SKM-1 treated with dmso at 0.1 percent for 144 hours (cell line): ENCODE measurements at regions not wholly inside any gene's neighbourhood (a gene's known extent, or its start where the extent isn't known, plus 50 kb on each side); places are given as distances from the start of the nearest gene placed in this dataset.

Experiments
- DNase-seq: peaks from one replicate; lab custom pipeline; 2025; ENCODE audit not compliant: unreplicated experiment; lab: John Stamatoyannopoulos, UW

DNA sequence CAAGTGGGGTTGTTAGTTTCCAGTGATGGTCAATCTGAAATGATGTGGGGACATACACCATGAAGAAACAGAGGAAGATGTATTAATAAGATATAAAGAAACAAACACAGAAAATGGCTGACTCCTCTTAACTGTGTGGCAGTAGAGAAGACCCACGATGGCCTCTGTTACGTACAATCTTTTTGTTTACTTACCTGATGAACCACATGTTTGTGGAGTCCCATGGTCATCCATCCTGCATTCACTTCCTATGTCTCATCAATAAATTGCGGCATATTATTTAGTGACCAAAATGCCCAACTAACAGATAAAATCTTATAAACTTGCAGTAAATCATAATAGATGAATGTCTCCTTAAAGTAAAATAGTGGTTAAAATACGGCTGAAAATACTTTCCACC, 740.1 kb upstream of the LINC00305 start:
- no peak for DNase-seq

DNA sequence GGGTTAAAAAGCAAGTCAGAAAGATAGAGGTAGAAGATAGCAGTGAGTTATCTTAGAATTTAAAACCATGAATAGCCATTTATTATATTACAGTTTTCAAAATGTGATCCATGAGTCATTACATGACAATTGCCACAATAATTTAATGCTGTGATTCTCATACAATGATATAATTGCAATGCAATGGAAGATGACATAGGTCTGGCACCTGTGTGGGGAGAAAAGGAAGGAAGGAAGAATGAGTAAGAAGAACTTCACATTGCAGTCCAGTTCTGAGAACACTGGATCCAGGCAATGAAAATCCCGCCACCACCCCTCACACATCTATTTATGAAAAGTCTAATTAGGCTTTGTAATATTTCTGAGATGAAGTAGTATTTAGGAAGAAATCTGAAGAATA, 738.1 kb upstream of the LINC00305 start:
- no peak for DNase-seq

DNA sequence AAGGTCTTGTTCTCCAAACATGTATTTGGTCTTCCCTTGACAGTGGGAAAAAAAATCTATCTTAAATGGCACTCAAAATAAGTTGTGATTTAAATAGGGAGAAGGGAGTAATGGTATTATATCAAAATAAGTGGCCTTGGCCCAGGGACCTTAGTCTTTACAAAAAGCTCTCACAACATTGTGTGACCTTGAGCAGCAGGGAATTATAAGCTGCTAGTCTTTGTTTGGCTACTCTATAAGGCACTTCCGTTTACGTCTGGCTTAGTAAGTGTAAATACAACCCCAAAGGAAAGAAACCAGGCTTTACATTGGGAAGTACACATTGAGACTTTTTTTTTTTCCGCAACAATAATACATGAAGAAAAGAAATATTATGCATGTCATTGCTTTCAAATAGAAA, 734.0 kb upstream of the LINC00305 start:
- DNase-seq = no peak

DNA sequence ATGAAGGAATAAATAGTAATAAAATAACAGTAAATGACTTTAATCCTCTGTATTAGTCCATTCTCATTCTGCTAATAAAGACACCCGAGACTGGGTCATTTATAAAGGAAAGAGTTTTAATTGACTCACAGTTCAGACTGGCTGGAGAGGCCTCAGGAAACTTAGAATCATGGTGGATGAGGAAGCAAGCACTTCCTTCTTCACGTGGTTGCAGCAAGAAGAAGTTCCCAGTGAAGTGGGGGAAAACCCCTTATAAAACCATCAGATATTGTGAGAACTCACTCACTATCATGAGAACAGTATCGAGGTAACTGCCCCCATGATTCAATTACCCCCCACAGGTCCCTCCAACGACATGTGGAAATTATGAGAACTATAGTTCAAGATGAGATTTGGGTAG, 727.9 kb upstream of the LINC00305 start:
- no peak for DNase-seq

DNA sequence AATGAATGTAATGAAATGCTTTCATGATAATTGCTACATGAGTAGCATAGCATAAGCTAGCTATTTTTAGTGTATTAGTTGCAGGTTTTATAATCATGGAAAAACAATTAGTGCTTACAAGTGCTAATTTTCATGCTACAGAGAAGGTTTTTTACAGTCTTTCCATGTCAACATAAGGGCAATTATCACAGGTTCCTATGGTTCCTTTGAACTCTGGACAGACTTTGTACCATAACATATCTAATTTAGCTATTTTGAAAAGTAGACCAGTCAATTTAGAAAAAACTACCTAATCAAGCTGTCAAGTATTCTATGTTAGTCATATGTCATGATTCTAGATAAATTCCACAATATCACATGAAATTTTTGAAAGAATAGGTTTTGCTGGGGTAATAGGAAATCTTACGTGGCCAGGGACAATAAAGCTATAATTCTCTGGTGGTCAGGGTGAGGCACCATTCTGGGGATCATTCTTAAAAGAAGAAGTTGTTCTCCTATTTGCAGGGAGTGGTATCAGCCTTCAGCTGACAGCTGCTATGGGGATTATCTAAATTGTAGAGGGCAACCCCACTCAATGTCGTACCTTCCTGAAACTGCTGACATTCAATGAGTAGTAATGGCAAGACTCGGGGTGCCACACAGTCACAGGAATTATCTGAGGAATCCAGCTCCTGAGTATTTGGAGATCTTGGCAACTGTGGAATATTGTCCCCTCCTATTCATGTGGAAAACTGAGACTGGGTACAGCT, 724.0 kb upstream of the LINC00305 start:
- no peak for DNase-seq

DNA sequence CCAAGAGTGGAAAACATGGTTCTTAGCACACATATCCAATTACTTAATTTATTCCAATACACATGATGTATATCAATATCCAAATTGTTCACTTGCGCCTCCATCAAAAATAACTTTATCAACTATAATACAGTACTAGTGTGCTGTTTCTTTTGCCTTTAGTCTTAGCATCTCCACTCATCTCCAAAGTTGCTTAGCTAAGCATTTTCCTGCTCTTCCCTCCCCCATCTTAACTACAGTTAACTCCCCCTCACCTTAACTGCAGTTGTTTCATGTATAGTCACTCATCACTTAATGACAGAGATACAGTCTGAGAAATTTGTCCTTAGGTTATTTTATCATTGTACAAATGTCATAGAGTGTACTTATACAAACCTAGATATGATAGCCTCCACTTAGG, 705.2 kb upstream of the LINC00305 start:
- no peak for DNase-seq

DNA sequence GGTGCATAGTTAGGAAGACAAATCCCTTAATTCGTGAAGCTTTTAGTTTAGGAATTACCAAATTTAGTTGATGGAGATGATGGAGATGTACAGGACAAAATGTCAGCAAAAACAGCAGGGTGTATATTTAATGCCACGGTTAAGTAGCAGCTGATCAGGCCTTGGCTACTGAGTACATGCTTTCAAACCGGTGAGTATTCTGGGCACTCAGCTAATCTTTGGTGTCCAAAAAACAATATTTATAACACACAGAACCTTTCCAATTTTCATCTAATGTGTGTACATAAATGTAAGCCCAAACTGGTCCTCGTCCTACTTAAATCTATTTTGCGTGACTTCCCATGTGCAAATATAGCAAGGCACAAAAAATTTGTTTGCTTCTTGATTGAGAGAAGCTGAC, 703.4 kb upstream of the LINC00305 start:
- DNase-seq = no peak

DNA sequence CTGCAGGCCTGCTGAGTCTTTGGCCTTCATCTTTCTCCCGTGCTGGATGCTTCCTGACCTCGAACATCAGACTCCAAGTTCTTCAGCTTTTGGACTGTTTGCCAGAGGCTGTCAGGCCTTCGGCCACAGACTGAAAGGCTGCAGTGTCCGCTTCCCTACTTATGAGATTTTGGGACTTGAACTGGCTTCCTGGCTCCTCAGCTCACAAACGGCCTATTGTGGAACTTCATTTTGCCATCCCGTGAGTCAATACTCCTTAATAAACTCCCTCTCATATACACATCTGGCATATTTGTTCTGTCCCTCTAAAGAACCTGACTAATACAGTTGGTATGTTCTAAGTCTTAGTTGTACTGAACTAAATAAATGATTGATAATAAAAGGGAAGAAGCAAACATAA, 702.8 kb upstream of the LINC00305 start:
- no peak for DNase-seq

DNA sequence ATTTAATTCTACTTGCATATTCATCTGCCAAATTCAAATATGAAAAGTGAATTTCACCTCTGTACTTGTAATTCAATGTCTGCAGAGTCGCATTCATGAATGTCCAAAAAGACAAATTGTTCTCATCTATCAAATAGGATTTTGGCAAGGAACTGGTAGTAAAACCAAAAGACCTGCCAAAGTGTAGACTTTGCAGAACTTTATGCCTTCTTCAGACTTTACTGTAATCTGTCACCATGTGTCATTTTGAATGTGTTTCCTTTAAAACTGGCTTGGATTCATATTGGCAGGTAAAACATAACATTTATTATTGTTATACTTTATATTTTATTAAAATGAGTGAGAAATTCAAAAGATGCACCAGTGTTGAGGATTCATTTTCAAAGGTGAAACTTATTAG, 701.9 kb upstream of the LINC00305 start:
- DNase-seq = no peak

DNA sequence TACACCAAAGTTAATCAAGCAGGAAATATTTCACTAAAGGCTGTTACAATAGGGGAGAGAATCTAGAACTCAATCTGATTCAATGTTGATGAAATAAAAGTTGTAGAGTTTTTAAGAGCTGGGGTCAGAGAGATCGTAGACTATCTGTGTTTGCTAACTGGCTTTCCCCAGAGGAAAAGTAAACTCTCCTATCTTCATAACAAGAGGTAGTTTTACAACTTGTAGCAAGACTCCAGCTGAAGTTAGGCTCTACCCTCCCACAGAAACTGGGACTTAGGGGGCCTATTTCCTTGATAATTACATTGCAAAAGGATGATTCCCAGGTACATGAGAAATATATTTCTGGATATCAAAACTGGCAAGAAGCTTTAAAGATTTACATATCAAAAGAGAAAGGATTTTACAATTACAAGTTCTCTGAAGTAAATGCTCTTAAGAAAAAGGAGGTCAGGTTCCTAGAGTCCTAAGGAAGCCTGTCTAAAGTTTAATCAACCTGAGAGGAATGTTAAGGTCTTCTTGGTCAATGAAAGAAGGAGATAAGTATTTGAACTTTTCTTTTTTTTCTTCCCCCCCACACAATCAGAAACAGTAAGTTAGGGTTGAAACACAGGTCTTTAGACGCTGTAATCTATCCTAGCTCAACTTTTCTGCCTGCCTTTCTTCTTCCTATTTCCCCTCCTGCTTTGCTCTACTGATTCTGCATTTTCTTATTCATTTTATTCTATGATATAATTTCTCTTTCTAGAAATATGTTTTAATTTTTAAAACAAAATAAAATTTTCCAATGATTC, 692.2 kb upstream of the LINC00305 start:
- DNase-seq = no peak

DNA sequence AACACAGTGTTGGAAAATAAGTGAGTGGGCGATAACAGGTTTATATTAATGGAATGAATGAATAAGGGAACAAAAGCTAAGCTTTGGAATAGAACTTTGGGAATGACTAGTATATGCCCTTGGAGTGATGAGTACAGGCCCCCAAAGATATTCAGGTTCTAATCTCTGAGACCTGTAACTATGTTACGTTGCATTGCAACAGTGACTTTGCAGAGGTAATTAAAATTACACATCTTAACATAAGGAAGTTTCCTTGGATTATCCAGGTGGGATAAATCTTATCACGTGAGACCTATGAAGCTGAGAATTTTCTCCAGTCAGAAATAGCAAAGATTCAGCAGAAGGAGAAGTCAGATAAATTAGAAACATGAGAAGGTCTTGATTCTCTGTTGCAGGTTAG, 661.5 kb upstream of the LINC00305 start:
- DNase-seq = no peak

DNA sequence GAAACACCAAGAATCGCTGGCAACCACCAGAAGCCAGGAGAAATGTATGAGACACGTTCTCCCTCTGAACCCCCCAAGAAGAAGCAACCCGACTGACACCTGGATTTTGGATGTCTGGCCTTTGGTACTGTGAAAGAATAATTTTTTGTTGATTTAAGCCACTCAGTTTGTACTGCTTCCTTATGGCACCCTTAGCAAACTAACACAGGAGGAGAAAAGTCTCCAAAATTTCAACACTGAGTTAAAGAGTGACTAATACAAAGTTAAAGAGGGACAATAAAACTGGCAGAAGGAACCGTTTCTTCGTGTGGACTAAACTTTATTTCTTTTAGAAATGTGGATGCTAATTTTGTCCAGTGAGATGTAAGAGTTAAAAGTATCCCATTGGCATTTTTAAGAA, 660.9 kb upstream of the LINC00305 start:
- DNase-seq = no peak

DNA sequence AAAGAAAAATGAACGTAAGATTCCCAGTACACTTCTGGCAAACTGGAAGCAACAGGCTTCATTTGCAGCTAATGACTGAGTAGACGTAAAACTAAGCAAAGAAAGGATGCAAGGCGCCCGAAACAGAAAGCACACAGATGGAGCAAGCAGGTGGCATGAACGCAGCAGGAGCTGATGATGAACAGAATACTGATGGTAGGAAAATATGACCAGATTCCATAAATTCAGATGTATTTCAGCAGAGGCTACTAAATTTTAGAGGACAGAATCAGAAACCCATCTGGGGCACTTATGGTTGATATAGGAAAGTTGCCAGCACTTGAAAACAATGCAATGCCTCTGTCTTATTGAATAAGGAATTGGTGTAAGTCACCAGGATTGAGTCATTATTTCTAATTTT, 658.7 kb upstream of the LINC00305 start:
- no peak for DNase-seq

DNA sequence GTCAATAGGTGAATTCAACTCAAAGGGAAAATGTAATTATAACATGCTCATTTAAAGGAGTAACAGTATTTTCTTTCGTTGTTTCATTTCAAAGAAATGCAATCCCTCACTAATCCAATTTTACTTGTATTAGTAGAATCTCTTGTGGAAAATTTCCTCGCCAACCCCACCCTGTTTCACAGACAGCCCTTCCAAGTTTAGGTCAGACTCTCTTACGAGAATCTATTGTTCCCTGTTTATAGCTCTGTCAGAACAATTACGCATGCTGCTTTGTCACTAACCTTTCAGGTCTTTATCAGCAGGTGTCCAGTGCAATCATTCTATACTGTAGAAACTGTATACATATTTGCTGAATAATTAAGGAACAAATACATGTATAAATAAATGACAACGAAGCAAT, 657.8 kb upstream of the LINC00305 start:
- no peak for DNase-seq

DNA sequence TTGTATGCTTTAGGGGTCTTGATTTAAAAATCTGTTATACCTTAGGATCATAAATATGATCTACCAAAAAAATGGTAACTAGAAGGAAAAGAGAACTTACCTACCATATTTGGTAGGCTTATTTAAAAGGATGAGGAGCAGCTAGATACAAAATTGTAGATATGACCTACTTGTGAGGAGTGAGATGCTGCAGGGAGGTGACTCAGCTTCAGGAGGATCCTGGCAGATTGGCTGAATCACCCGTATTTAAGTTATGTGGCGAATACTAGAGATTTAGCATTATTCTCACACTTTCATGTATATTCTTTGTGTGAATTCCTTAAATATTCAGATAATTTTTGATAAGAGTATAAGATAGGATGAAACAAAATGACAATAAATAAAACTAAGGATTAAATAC, 657.3 kb upstream of the LINC00305 start:
- DNase-seq = no peak

DNA sequence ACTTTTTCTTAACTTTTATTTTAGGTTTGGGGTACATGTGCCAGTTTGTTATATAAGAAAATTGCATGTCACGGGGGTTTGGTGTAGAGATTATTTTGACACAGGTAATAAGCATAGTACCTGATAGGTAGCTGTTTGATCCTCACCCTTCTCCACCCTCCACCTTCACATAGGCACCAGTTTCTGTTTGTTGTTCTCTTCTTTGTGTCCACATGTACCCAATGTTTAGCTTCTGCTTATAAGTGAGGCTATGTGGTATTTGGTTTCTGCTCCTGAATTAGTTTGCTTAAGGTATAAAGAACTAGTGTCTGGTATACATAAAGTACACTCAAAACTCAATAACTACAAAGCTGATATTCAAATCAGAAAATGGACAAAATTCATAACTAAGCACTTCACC, 654.6 kb upstream of the LINC00305 start:
- DNase-seq = no peak

DNA sequence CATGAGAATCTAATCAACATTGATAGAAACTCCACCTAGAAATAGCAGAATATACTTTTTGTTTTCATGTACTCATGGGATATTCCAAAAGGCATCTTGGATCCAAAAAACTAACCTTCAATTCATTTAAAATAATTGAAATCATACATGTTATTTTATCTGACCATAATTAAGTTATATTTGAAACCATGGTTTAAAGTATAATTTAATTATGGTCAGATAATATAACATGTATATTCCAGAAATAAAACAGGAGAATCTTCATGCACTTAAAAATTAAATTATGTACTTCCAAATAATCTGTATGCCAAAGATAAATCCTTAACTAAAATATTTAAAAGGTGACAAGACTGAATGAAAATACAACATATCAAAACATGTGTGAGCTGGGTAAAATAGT, 651.3 kb upstream of the LINC00305 start:
- no peak for DNase-seq

DNA sequence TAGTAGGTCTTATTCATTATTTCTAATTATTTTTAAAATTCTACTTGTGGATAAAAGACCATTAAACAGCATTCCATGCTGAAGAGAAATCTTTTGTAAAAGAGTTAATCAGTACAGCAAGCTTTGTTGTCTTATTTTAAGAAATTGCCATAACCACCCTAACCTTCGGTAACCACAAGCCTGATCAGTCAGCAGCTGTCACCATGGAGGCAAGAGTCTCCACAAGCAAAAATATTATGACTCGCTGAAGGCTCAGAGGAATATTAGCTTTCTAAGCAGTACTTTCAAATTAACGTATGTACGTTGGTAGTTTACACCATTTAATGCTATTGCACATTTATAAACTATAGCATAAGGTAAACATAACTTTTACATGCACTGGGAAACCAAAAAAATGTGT, 650.5 kb upstream of the LINC00305 start:
- no peak for DNase-seq

DNA sequence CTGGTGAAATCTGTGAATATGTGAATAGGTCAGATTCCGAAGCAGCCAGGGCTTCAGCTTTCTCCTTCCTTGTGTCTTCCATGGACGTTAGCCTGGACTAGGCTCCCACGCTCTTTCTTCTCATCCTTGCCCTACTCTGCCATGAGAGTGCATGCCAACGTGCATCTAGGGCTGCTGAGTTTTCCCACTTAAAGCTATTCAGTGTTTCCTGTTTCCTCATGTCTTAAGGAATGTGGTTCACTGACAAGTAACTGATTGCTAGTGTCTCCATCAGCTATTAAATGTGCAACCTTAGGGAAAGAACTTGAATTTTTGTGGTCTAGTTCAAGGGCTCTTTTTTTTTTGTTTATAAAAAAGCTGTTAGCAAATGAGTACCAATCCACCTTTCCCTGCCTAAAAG, 642.3 kb upstream of the LINC00305 start:
- DNase-seq = no peak

DNA sequence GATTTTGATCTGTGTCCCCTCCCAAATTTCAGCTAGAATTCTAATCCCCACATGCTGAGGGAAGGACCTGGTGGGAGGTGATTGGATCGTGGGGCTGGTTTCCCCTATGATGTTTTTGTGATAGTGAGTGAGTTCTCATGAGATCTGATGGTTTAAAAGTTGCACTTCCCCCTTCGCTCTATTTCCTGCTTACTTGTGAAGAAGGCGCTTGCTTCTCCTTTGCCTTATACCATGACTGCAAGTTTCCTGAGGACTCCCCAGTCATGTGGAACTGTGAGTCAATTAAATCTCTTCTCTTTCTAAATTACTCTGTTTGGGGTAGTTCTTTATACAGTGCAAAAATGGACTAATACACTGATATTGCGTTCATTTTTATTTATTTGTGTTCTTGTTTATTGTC, 636.8 kb upstream of the LINC00305 start:
- DNase-seq = no peak

DNA sequence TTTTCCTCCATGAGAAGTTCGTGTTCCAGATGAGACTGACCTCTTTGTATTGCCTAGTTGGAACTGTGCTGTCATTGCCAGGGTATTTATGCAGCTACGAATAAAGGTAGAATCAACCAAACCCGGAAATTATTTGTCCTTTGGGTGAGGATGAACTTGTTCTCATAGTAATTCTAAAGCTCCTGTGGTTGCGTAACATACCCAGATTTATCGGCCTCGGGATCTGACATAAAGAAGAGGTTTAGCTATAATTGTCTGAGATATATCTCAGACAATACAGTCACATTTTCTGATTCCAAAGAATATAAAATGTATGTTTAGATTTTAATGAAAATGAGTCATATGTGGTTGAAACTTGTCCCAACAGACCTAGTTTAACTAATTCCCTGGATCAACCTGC, 628.7 kb upstream of the LINC00305 start:
- no peak for DNase-seq

DNA sequence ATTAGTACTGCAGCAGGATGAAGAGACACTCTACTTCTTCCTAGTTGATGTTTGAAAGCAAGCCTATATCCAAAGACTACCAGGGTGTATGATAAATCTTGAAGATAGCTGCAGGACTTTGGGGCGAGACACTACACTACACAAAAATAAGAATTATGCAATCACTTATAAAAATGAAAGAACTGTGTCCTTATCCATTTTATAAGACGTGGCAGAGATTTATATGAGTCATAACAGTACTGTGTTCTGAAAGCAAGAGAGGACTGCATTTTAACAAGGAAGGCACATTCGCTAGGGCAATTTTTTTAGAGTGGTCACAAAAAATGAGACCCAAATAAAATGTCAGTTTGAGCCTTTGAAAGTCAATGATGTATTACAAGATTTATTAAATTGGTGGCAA, 617.0 kb upstream of the LINC00305 start:
- no peak for DNase-seq

DNA sequence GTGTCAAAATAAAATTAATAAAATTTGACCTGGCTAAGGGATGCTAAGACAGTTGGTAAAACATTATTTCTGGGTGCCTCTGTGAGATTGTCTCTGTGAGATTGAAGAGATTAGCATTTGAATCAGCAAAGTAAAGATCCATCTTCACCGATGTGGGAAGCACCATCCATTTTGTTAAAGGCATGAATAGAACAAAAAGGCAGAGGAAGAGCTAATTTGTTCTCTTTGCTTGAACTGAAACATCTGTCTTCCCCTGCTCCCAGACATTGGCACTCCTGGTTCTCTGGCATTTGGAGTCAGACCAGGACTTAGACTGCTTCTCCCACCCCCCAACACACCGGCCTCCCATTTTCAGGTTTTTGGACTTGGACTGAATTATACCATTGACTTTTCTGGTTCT, 603.8 kb upstream of the LINC00305 start:
- no peak for DNase-seq
